Colonic mucosa (tissue), 4 donors: ENCODE measurements at regions not wholly inside any gene's neighbourhood (a gene's known extent, or its start where the extent isn't known, plus 50 kb on each side); places are given as distances from the start of the nearest gene placed in this dataset.
"Not testable (repeated sequence)": the region's sequence is repeated elsewhere in the genome, so short reads cannot be mapped to it uniquely, and the experiment has no call there.

ENCODE experiments used
- DNase-seq: peaks from one replicate; pipeline ENCODE4 v3.0.0-alpha.2; 2020
- H3K27ac ChIP-seq: fragments of 200-600 bp; one replicate; pipeline ENCODE4 v1.8.0; 2021
- H3K27me3 ChIP-seq: fragments of 200-600 bp; one replicate; pipeline ENCODE4 v1.8.0; 2021
- H3K36me3 ChIP-seq: fragments of 200-600 bp; one replicate; pipeline ENCODE4 v1.8.0; 2021
- H3K4me1 ChIP-seq: fragments of 200-600 bp; one replicate; pipeline ENCODE4 v1.8.0; 2021; ENCODE audit warnings: mild to moderate bottlenecking
- H3K4me3 ChIP-seq: fragments of 200-600 bp; one replicate; pipeline ENCODE4 v1.8.0; 2021
- H3K9ac ChIP-seq, 2 donors: one replicate each; pipeline ENCODE4 v1.7.0; 2013; ENCODE audit warnings: control low read depth in 2 of 2, low read depth in 2 of 2, low read length in 2 of 2
- H3K9me3 ChIP-seq: fragments of 200-600 bp; one replicate; pipeline ENCODE4 v1.8.0; 2021
- CTCF ChIP-seq: fragments of 200-600 bp; IDR thresholded peaks from one replicate; pipeline ENCODE4 v1.8.0; 2022; ENCODE audit warnings: antibody characterized with exemption, mild to moderate bottlenecking
- intact Hi-C: fragments of 100-400 bp; cut with DNase I; formaldehyde crosslinking; loops from one replicate; pipeline ENCODE4 v1.14.1; 2022
- donor health status: healthy.
- donor health status: DM: no; HTN: no; CAD: no.
- donor health status: DM: no; HTN: no; CAD: no.

GRCh38 chr22:47498969-47499495 lies 736.6 kb downstream of the TBC1D22A start:
- Histone ChIP-seq H3K4me3 (no peak overlapping the region), H3K27ac (no peak overlapping the region), H3K36me3 (no peaks in the 10 kb centered on the region), H3K9me3 (no peaks in the 10 kb centered on the region), H3K9ac (no peak overlapping the region), H3K27me3 (no peaks in the 10 kb centered on the region), H3K4me1 (no peaks in the 10 kb centered on the region)
- DNase-seq = no peak
- intact Hi-C loops = no loop called here
- no peak for TF ChIP-seq CTCF

GRCh38 chr22:47497666-47498065 lies 735.2 kb downstream of the TBC1D22A start:
- intact Hi-C loops = no loop called here

GRCh38 chr22:47495110-47495509 lies 732.7 kb downstream of the TBC1D22A start:
- TF ChIP-seq CTCF = no peak
- H3K27me3 ChIP-seq = no peaks in the 10 kb centered on the region
- intact Hi-C loops = no loop called here
- H3K4me3 ChIP-seq = no peak overlapping the region
- no peaks in the 10 kb centered on the region for H3K9me3 ChIP-seq
- no peak for DNase-seq
- no peak overlapping the region for H3K27ac ChIP-seq
- no peaks in the 10 kb centered on the region for H3K36me3 ChIP-seq
- H3K9ac ChIP-seq = no peak overlapping the region
- H3K4me1 ChIP-seq = no peaks in the 10 kb centered on the region

More at GRCh38 chr22:47497666-47498065, 735.2 kb downstream of the TBC1D22A start:
- no peak for DNase-seq
- no peak for TF ChIP-seq CTCF
- Histone ChIP-seq H3K36me3 (no peaks in the 10 kb centered on the region), H3K27ac (no peak overlapping the region), H3K9me3 (no peaks in the 10 kb centered on the region), H3K27me3 (no peaks in the 10 kb centered on the region), H3K4me1 (no peaks in the 10 kb centered on the region), H3K9ac (no peak overlapping the region), H3K4me3 (no peak overlapping the region)

- H3K27me3 ChIP-seq, DNase-seq, H3K9me3 ChIP-seq, H3K9ac ChIP-seq, H3K4me3 ChIP-seq, H3K4me1 ChIP-seq, H3K27ac ChIP-seq, H3K36me3 ChIP-seq, intact Hi-C loops: not testable (repeated sequence)
These were observed 725.7 kb downstream of the TBC1D22A start for GRCh38 chr22:47488131-47488530.

- H3K9ac ChIP-seq = no peak overlapping the region
- no peak for TF ChIP-seq CTCF
- no peak overlapping the region for H3K27ac ChIP-seq
- H3K36me3 ChIP-seq = no peaks in the 10 kb centered on the region
- H3K9me3 ChIP-seq = no peaks in the 10 kb centered on the region
- intact Hi-C loops = no loop called here
- no peak overlapping the region for H3K4me3 ChIP-seq
- H3K27me3 ChIP-seq = no peaks in the 10 kb centered on the region
- H3K4me1 ChIP-seq = no peaks in the 10 kb centered on the region
- peak; percentile 27 for DNase-seq
These were observed 724.3 kb downstream of the TBC1D22A start for GRCh38 chr22:47486569-47487312.

GRCh38 chr22:47484960-47485569 lies 722.6 kb downstream of the TBC1D22A start:
- no peaks in the 10 kb centered on the region for H3K4me1 ChIP-seq
- H3K9ac ChIP-seq = no peak overlapping the region
- H3K9me3 ChIP-seq = no peaks in the 10 kb centered on the region
- intact Hi-C loops = no loop called here
- TF ChIP-seq CTCF = no peak
- H3K36me3 ChIP-seq = no peaks in the 10 kb centered on the region
- no peak overlapping the region for H3K27ac ChIP-seq
- no peak overlapping the region for H3K4me3 ChIP-seq
- DNase-seq = no peak
- no peaks in the 10 kb centered on the region for H3K27me3 ChIP-seq
